ENCODE measurements at regions not wholly inside any gene's neighbourhood (a gene's known extent, or its start where the extent isn't known, plus 50 kb on each side); places are given as distances from the start of the nearest gene placed in this dataset.
"Not testable (repeated sequence)": the region's sequence is repeated elsewhere in the genome, so short reads cannot be mapped to it uniquely, and the experiment has no call there.

GRCh38 chr5:34410411-34411139 lies 245.6 kb upstream of the RAI14 start:
- WGBS, 3 donors: 48 to 75% (median 61%) methylated on average over 2 of the region's 2 CpGs
- no peak overlapping the region for H3K27ac ChIP-seq (ENCODE audit: low read depth, low read length)

- no peak overlapping the region for H3K27ac ChIP-seq (ENCODE audit: low read depth, low read length)
Measured at GRCh38 chr5:34411470-34412346, 244.4 kb upstream of the RAI14 start.

- H3K27ac ChIP-seq (ENCODE audit: low read depth, low read length): no peak overlapping the region
- 50 to 78% (median 63%) methylated on average over 2 of the region's 2 CpGs for WGBS, 3 donors
Measured at GRCh38 chr5:34412736-34413135, 243.4 kb upstream of the RAI14 start.

- 50 to 55% (median 53%) methylated on average over 2 of the region's 2 CpGs for WGBS, 3 donors
- H3K27ac ChIP-seq (ENCODE audit: low read depth, low read length): no peak overlapping the region
Measured at GRCh38 chr5:34415559-34416198, 240.4 kb upstream of the RAI14 start.

GRCh38 chr5:34416501-34417008 lies 239.6 kb upstream of the RAI14 start:
- H3K27ac ChIP-seq (ENCODE audit: low read depth, low read length): no peak overlapping the region

- not testable (repeated sequence) for H3K27ac ChIP-seq (ENCODE audit: low read depth, low read length)
- WGBS, 3 donors: 60 to 81% (median 72%) methylated on average over 2 of the region's 2 CpGs
Measured at GRCh38 chr5:34420191-34420590, 235.9 kb upstream of the RAI14 start.

- H3K27ac ChIP-seq (ENCODE audit: low read depth, low read length): no peak overlapping the region
- WGBS, 3 donors: 74 to 81% (median 76%) methylated on average over 4 of the region's 4 CpGs
Measured at GRCh38 chr5:34436761-34437501, 219.2 kb upstream of the RAI14 start.

- WGBS, 3 donors: 54 to 65% (median 62%) methylated on average over 7 of the region's 7 CpGs
- H3K27ac ChIP-seq (ENCODE audit: low read depth, low read length): no peak overlapping the region
Measured at GRCh38 chr5:34439601-34440000, 216.5 kb upstream of the RAI14 start.

- 90 to 100% (median 94%) methylated on average over 1 of the region's 1 CpG for WGBS, 3 donors
- H3K27ac ChIP-seq (ENCODE audit: low read depth, low read length): not testable (repeated sequence)
Measured at GRCh38 chr5:34441767-34442166, 214.4 kb upstream of the RAI14 start.

GRCh38 chr5:34447424-34447823 lies 208.7 kb upstream of the RAI14 start:
- no peak overlapping the region for H3K27ac ChIP-seq (ENCODE audit: low read depth, low read length)
- 30 to 31% (median 31%) methylated on average over 3 of the region's 3 CpGs for WGBS, 3 donors

GRCh38 chr5:34449639-34450038 lies 206.5 kb upstream of the RAI14 start:
- H3K27ac ChIP-seq (ENCODE audit: low read depth, low read length): no peak overlapping the region
- whole genome bisulfite sequencing, 3 donors: 67 to 90% (median 75%) methylated on average over 3 of the region's 3 CpGs

- WGBS, 3 donors: 78 to 92% (median 78%) methylated on average over 2 of the region's 2 CpGs
- H3K27ac ChIP-seq (ENCODE audit: low read depth, low read length): no peak overlapping the region
Measured at GRCh38 chr5:34450338-34450737, 205.8 kb upstream of the RAI14 start.

- no peak overlapping the region for H3K27ac ChIP-seq (ENCODE audit: low read depth, low read length)
- WGBS, 3 donors: 28 to 55% (median 51%) methylated on average over 7 of the region's 7 CpGs
Measured at GRCh38 chr5:34452170-34452828, 203.8 kb upstream of the RAI14 start.

GRCh38 chr5:34455098-34455497 lies 201.0 kb upstream of the RAI14 start:
- 81 to 87% (median 85%) methylated on average over 3 of the region's 3 CpGs for WGBS, 3 donors
- no peak overlapping the region for H3K27ac ChIP-seq (ENCODE audit: low read depth, low read length)

- no peak overlapping the region for H3K27ac ChIP-seq (ENCODE audit: low read depth, low read length)
- WGBS, 3 donors: 28 to 40% (median 37%) methylated on average over 3 of the region's 3 CpGs
Measured at GRCh38 chr5:34459908-34460307, 196.2 kb upstream of the RAI14 start.

GRCh38 chr5:34460496-34460895 lies 195.6 kb upstream of the RAI14 start:
- 0 to 48% (median 48%) methylated on average over 1 of the region's 1 CpG for WGBS, 3 donors
- H3K27ac ChIP-seq (ENCODE audit: low read depth, low read length): no peak overlapping the region

GRCh38 chr5:34464829-34465228 lies 191.3 kb upstream of the RAI14 start:
- no peak overlapping the region for H3K27ac ChIP-seq (ENCODE audit: low read depth, low read length)
- 20 to 45% (median 37%) methylated on average over 4 of the region's 4 CpGs for WGBS, 3 donors

- not testable (repeated sequence) for H3K27ac ChIP-seq (ENCODE audit: low read depth, low read length)
Measured at GRCh38 chr5:34465301-34465700, 190.8 kb upstream of the RAI14 start.

More at GRCh38 chr5:34465301-34465700, 190.8 kb upstream of the RAI14 start:
- 0 to 3% (median 3%) methylated on average over 3 of the region's 4 CpGs for WGBS, 3 donors
